HCT116 (cell line): ENCODE measurements at regions not wholly inside any gene's neighbourhood (a gene's known extent, or its start where the extent isn't known, plus 50 kb on each side); places are given as distances from the start of the nearest gene placed in this dataset.

Experiments
- ATAC-seq: fragments of 200-7000 bp; cut with Tn5 transposase; 2 replicates; pipeline ENCODE4 v1.9.1; 2020; ENCODE audit warnings: mild to moderate bottlenecking, moderate library complexity
- BruUV-seq: library from RNA; stranded (reverse); fragments of 400-500 nt; replicated peaks from 2 replicates; lab custom pipeline; 2021; lab: Mats Ljungman, UMichigan
- CTCF ChIA-PET: fragments of 300-600 bp; sonication (Branson Sonifier 250); formaldehyde crosslinking; loops from one replicate; lab custom pipeline; 2021; ENCODE audit warnings: antibody characterized with exemption; lab: Charles Lee
- POLR2A ChIA-PET: fragments of 300-600, 350-600 bp; sonication (Branson Sonifier 250); formaldehyde crosslinking; loops from one replicate; lab custom pipeline; 2021; ENCODE audit warnings: antibody characterized with exemption; lab: Charles Lee
- RAD21 ChIA-PET, 2 experiments: fragments of 300-600 bp; sonication (Branson Sonifier 250); formaldehyde crosslinking; loops; one replicate each; lab custom pipeline; 2023; ENCODE audit warnings: low total read pairs in 2 of 2; ENCODE audit not compliant: uncharacterized antibody in 2 of 2, unreplicated experiment in 2 of 2, low non-redundant PET in 1 of 2; lab: Charles Lee
- DNase-seq: peaks from one replicate; pipeline ENCODE4 v3.0.0-alpha.2; 2010; ENCODE audit warnings: low read depth, low spot score
- H2AFZ ChIP-seq: fragments of 200-600 bp; shearing (Covaris generic), sonication (generic); 2 replicates; pipeline ENCODE4 v1.6.1; 2017; ENCODE audit warnings: low read depth, mixed run types, mixed read lengths, antibody characterized with exemption, low read length; ENCODE audit not compliant: poor library complexity, severe bottlenecking
- H3K27ac ChIP-seq: 2 replicates; pipeline ENCODE4 v1.5.1; 2012; ENCODE audit warnings: low read depth, low read length
- H3K27me3 ChIP-seq: fragments of 200-600 bp; sonication (generic); 2 replicates; pipeline ENCODE4 v1.6.1; 2016; ENCODE audit warnings: mixed run types, low read length, mixed read lengths; ENCODE audit not compliant: insufficient read depth
- H3K36me3 ChIP-seq, 2 experiments: fragments of 200-500 bp in 1 of 2; fragments of 200-600 bp in 1 of 2; sonication (Bioruptor generic) in 1 of 2; sonication (generic) in 1 of 2; 2 replicates each; pipeline versions ENCODE4 v1.5.1 to v1.6.1; 2014 to 2016; ENCODE audit warnings: low read length in 2 of 2, inconsistent platforms in 1 of 2, mixed read lengths in 1 of 2, mixed run types in 1 of 2; ENCODE audit not compliant: insufficient read depth in 2 of 2, control insufficient read depth in 1 of 2
- H3K4me1 ChIP-seq, 2 experiments: fragments of 200-600 bp in 1 of 2; sonication (generic) in 1 of 2; 2 replicates each; pipeline versions ENCODE4 v1.5.1 to v1.6.1; 2012 to 2017; ENCODE audit warnings: low read length in 2 of 2, inconsistent platforms in 1 of 2, mild to moderate bottlenecking in 1 of 2, mixed read lengths in 1 of 2, mixed run types in 1 of 2, moderate library complexity in 1 of 2; ENCODE audit not compliant: insufficient read depth in 2 of 2, control insufficient read depth in 1 of 2
- H3K4me2 ChIP-seq: fragments of 200-600 bp; sonication (generic); 2 replicates; pipeline ENCODE4 v1.6.1; 2017; ENCODE audit warnings: mixed run types, low read length, mixed read lengths
- H3K4me3 ChIP-seq, 2 experiments: fragments of 200-600 bp in 1 of 2; sonication (generic) in 1 of 2; replicated peaks in 1 of 2; 2 replicates each; pipeline ENCODE4 v1.5.1; 2011 to 2016; ENCODE audit warnings: low read length in 2 of 2, control low read depth in 1 of 2, low read depth in 1 of 2, mild to moderate bottlenecking in 1 of 2, mixed read lengths in 1 of 2, mixed run types in 1 of 2
- H3K79me2 ChIP-seq: fragments of 200-600 bp; sonication (generic); 2 replicates; pipeline ENCODE4 v1.6.1; 2017; ENCODE audit warnings: mild to moderate bottlenecking, mixed run types, low read length, moderate library complexity, mixed read lengths; ENCODE audit not compliant: insufficient read depth
- H3K9ac ChIP-seq: fragments of 200-600 bp; sonication (generic); 2 replicates; pipeline ENCODE4 v1.6.1; 2016; ENCODE audit warnings: low read length, mixed read lengths
- H3K9me2 ChIP-seq: fragments of 200-600 bp; sonication (generic), shearing (Covaris generic); 2 replicates; pipeline ENCODE4 v1.6.1; 2017; ENCODE audit warnings: mixed run types, mild to moderate bottlenecking, moderate library complexity; ENCODE audit not compliant: insufficient read depth
- H3K9me3 ChIP-seq, 2 experiments: fragments of 200-500 bp in 1 of 2; fragments of 200-600 bp in 1 of 2; sonication (Bioruptor generic) in 1 of 2; sonication (generic) in 1 of 2; 2 replicates each; pipeline ENCODE4 v1.6.1; 2014 to 2017; ENCODE audit warnings: low read length in 2 of 2, mixed read lengths in 2 of 2, inconsistent platforms in 1 of 2, low read depth in 1 of 2, mild to moderate bottlenecking in 1 of 2, mixed run types in 1 of 2, moderate library complexity in 1 of 2; ENCODE audit not compliant: control insufficient read depth in 1 of 2, insufficient read depth in 1 of 2
- H4K20me1 ChIP-seq: fragments of 200-600 bp; sonication (generic), shearing (Covaris generic); 2 replicates; pipeline ENCODE4 v1.6.1; 2017; ENCODE audit warnings: mixed run types, mild to moderate bottlenecking, moderate library complexity; ENCODE audit not compliant: insufficient read depth
- CEBPB ChIP-seq: IDR thresholded peaks from 2 replicates; pipeline ENCODE4 v1.6.1; 2012; ENCODE audit warnings: low read depth
- CTCF ChIP-seq, 3 experiments: fragments of 200-600 bp in 1 of 3; sonication (generic) in 1 of 3; IDR thresholded peaks in 2 of 3; conservative IDR thresholded peaks in 1 of 3; 2 replicates each; pipeline ENCODE4 v1.5.1; 2012 to 2017; ENCODE audit warnings: low read depth in 2 of 3, low read length in 2 of 3, antibody characterized with exemption in 1 of 3, borderline replicate concordance in 1 of 3, control low read depth in 1 of 3, mild to moderate bottlenecking in 1 of 3, mixed read lengths in 1 of 3, mixed run types in 1 of 3, moderate library complexity in 1 of 3; ENCODE audit not compliant: insufficient read depth in 1 of 3
- EZH2 ChIP-seq: fragments of 200-600 bp; sonication (generic); IDR thresholded peaks from 2 replicates; pipeline ENCODE4 v1.6.1; 2017; ENCODE audit warnings: antibody characterized with exemption, mixed run types
- EZH2phosphoT487 ChIP-seq: fragments of 200-600 bp; IDR thresholded peaks from 2 replicates; pipeline ENCODE4 v1.6.1; 2018; ENCODE audit warnings: antibody characterized with exemption, borderline replicate concordance
- JUND ChIP-seq: IDR thresholded peaks from 2 replicates; pipeline ENCODE4 v1.6.1; 2012
- MAX ChIP-seq: IDR thresholded peaks from 2 replicates; pipeline ENCODE4 v1.6.1; 2012
- POLR2A ChIP-seq: IDR thresholded peaks from 2 replicates; pipeline ENCODE4 v1.7.0; 2011; ENCODE audit warnings: borderline replicate concordance; ENCODE audit not compliant: insufficient read depth, insufficient read length; ENCODE audit errors: extremely low read depth
- POLR2AphosphoS5 ChIP-seq: IDR thresholded peaks from 2 replicates; pipeline ENCODE4 v1.6.1; 2011; ENCODE audit warnings: mild to moderate bottlenecking, low read depth, low read length, moderate library complexity
- SRF ChIP-seq: IDR thresholded peaks from 2 replicates; pipeline ENCODE4 v1.6.1; 2012; ENCODE audit warnings: low read depth
- YY1 ChIP-seq: IDR thresholded peaks from 2 replicates; pipeline ENCODE4 v1.6.1; 2011; ENCODE audit warnings: low read length, low read depth, moderate library complexity, mild to moderate bottlenecking; ENCODE audit not compliant: insufficient replicate concordance; ENCODE audit errors: extremely low read depth
- ZFX ChIP-seq: fragments of 450-650 bp; IDR thresholded peaks from 2 replicates; pipeline ENCODE4 v1.6.1; 2017
- ZNF274 ChIP-seq: fragments of 200-500 bp; sonication (Bioruptor generic); IDR thresholded peaks from 2 replicates; pipeline ENCODE4 v1.6.1; 2014; ENCODE audit warnings: mild to moderate bottlenecking, low read depth, low read length, inconsistent platforms
- intact Hi-C: fragments of 100-400 bp; cut with micrococcal nuclease; formaldehyde crosslinking; loops from 2 replicates; pipeline ENCODE4 v1.10.0; 2022
- TF ChIP-seq, protein P1 (sequence below): IDR thresholded peaks from 2 replicates; pipeline ENCODE4 v1.6.1; 2011; ENCODE audit warnings: mild to moderate bottlenecking, low read length, moderate library complexity; ENCODE audit not compliant: insufficient replicate concordance; ENCODE audit errors: extremely low read depth
- TF ChIP-seq, protein P2 (sequence below): IDR thresholded peaks from 2 replicates; pipeline ENCODE4 v1.6.1; 2012; ENCODE audit warnings: low read depth

DNA sequence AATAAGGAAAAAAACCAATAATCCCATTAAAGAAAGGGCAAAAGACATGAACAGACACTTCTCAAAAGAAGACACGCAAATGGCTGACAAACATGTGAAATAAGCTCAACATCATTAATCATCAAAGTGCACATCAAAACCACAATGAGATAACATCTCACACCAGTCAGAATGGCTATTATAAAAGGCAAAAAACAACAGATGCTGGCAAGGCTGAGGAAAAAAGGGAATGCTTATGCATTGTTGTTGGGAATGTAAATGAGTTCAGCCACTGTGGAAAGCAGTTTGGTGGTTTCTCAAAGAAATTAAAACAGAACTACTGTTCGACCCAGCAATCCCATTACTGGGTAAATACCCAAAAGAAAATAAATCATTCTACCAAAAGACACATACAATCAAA, 285.6 kb downstream of the NR4A2 start:
- H4K20me1 ChIP-seq: no peaks in the 10 kb centered on the region
- no peaks in the 10 kb centered on the region for H3K27me3 ChIP-seq
- no peak overlapping the region for H3K9ac ChIP-seq
- no peak overlapping the region for H3K4me3 ChIP-seq
- no peaks in the 10 kb centered on the region for H3K4me1 ChIP-seq
- RAD21 ChIA-PET: no interaction called here
- ATAC-seq (no peak), DNase-seq (no peak)
- H3K4me2 ChIP-seq: no peak overlapping the region
- POLR2A ChIA-PET: no interaction called here
- intact Hi-C loops: no loop called here
- H3K9me2 ChIP-seq: no peaks in the 10 kb centered on the region
- no peaks in the 10 kb centered on the region for H3K79me2 ChIP-seq
- H2AFZ ChIP-seq: no peak overlapping the region
- H3K36me3 ChIP-seq: no peaks in the 10 kb centered on the region
- H3K9me3 ChIP-seq: no peaks in the 10 kb centered on the region
- CTCF ChIA-PET: no interaction called here
- no TSS peak for BruUV-seq
- TF ChIP-seq, protein P1, sequence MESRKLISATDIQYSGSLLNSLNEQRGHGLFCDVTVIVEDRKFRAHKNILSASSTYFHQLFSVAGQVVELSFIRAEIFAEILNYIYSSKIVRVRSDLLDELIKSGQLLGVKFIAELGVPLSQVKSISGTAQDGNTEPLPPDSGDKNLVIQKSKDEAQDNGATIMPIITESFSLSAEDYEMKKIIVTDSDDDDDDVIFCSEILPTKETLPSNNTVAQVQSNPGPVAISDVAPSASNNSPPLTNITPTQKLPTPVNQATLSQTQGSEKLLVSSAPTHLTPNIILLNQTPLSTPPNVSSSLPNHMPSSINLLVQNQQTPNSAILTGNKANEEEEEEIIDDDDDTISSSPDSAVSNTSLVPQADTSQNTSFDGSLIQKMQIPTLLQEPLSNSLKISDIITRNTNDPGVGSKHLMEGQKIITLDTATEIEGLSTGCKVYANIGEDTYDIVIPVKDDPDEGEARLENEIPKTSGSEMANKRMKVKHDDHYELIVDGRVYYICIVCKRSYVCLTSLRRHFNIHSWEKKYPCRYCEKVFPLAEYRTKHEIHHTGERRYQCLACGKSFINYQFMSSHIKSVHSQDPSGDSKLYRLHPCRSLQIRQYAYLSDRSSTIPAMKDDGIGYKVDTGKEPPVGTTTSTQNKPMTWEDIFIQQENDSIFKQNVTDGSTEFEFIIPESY: no peak
- TF ChIP-seq MAX (no peak), CEBPB (no peak), EZH2 (no peak), CTCF (IDR thresholded peaks at IDR 0.05 in 2 of 3, conservative IDR thresholded peaks at IDR 0.05 in 1 of 3; ENCODE audit: borderline replicate concordance in 1 of 3, insufficient read depth in 1 of 3, low read depth in 2 of 3, low read length in 2 of 3) (no peak), ZFX (no peak), ZNF274 (no peak), JUND (no peak), EZH2phosphoT487 (no peak), POLR2AphosphoS5 (no peak), YY1 (no peak), POLR2A (no peak), SRF (no peak)
- TF ChIP-seq, protein P2, sequence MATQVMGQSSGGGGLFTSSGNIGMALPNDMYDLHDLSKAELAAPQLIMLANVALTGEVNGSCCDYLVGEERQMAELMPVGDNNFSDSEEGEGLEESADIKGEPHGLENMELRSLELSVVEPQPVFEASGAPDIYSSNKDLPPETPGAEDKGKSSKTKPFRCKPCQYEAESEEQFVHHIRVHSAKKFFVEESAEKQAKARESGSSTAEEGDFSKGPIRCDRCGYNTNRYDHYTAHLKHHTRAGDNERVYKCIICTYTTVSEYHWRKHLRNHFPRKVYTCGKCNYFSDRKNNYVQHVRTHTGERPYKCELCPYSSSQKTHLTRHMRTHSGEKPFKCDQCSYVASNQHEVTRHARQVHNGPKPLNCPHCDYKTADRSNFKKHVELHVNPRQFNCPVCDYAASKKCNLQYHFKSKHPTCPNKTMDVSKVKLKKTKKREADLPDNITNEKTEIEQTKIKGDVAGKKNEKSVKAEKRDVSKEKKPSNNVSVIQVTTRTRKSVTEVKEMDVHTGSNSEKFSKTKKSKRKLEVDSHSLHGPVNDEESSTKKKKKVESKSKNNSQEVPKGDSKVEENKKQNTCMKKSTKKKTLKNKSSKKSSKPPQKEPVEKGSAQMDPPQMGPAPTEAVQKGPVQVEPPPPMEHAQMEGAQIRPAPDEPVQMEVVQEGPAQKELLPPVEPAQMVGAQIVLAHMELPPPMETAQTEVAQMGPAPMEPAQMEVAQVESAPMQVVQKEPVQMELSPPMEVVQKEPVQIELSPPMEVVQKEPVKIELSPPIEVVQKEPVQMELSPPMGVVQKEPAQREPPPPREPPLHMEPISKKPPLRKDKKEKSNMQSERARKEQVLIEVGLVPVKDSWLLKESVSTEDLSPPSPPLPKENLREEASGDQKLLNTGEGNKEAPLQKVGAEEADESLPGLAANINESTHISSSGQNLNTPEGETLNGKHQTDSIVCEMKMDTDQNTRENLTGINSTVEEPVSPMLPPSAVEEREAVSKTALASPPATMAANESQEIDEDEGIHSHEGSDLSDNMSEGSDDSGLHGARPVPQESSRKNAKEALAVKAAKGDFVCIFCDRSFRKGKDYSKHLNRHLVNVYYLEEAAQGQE: no peak
- H3K27ac ChIP-seq: no peak overlapping the region
